Ovary (tissue), 3 donors: ENCODE measurements at regions not wholly inside any gene's neighbourhood (a gene's known extent, or its start where the extent isn't known, plus 50 kb on each side); places are given as distances from the start of the nearest gene placed in this dataset.

Experiments
- EP300 ChIP-seq: sonication (generic); formaldehyde crosslinking; IDR thresholded peaks from one replicate; pipeline ENCODE4 v1.6.1; 2017; ENCODE audit warnings: antibody characterized with exemption
- POLR2A ChIP-seq: fragments of 450-650 bp; IDR thresholded peaks from one replicate; pipeline ENCODE4 v1.6.1; 2017; ENCODE audit warnings: antibody characterized with exemption, mild to moderate bottlenecking, moderate library complexity
- TF ChIP-seq, protein P1 (sequence below), 3 donors: fragments of 450-650 bp in 2 of 3; fragments of 200-600 bp in 1 of 3; IDR thresholded peaks; one replicate each; pipeline versions ENCODE4 v1.5.1 to v1.8.0; 2016 to 2022; ENCODE audit warnings: antibody characterized with exemption in 3 of 3, mild to moderate bottlenecking in 1 of 3
- donor health status: DM: no; HTN: no; CAD: no.

- TF ChIP-seq, protein P1, sequence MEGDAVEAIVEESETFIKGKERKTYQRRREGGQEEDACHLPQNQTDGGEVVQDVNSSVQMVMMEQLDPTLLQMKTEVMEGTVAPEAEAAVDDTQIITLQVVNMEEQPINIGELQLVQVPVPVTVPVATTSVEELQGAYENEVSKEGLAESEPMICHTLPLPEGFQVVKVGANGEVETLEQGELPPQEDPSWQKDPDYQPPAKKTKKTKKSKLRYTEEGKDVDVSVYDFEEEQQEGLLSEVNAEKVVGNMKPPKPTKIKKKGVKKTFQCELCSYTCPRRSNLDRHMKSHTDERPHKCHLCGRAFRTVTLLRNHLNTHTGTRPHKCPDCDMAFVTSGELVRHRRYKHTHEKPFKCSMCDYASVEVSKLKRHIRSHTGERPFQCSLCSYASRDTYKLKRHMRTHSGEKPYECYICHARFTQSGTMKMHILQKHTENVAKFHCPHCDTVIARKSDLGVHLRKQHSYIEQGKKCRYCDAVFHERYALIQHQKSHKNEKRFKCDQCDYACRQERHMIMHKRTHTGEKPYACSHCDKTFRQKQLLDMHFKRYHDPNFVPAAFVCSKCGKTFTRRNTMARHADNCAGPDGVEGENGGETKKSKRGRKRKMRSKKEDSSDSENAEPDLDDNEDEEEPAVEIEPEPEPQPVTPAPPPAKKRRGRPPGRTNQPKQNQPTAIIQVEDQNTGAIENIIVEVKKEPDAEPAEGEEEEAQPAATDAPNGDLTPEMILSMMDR (IDR thresholded peaks at IDR 0.05) = no peak
- TF ChIP-seq POLR2A (no peak), EP300 (no peak)
Observed at GRCh38 chr18:6537475-6537874, 122.8 kb upstream of the L3MBTL4 start.
